Mesenchymal stem cell (in vitro differentiated cells and primary cell): ENCODE measurements at regions not wholly inside any gene's neighbourhood (a gene's known extent, or its start where the extent isn't known, plus 50 kb on each side); places are given as distances from the start of the nearest gene placed in this dataset.
"Not testable (repeated sequence)": the region's sequence is repeated elsewhere in the genome, so short reads cannot be mapped to it uniquely, and the experiment has no call there.

Experiments used
- DNase-seq: peaks from one replicate; pipeline ENCODE4 v3.0.0-alpha.2; 2013
- H2AFZ ChIP-seq: one replicate; pipeline ENCODE4 v1.6.1; 2013; ENCODE audit warnings: low read depth, mild to moderate bottlenecking, control low read depth, inconsistent platforms, low read length, moderate library complexity
- H2AK5ac ChIP-seq: 2 replicates; pipeline ENCODE4 v1.6.1; 2013; ENCODE audit warnings: low read length, moderate library complexity, mild to moderate bottlenecking, inconsistent platforms; ENCODE audit not compliant: severe bottlenecking
- H2BK120ac ChIP-seq: one replicate; pipeline ENCODE4 v1.6.1; 2013; ENCODE audit warnings: low read depth, mild to moderate bottlenecking, inconsistent platforms, low read length, moderate library complexity
- H2BK12ac ChIP-seq, 2 experiments: one replicate each; pipeline ENCODE4 v1.6.1; 2013; ENCODE audit warnings: inconsistent platforms in 2 of 2, low read length in 2 of 2, mild to moderate bottlenecking in 2 of 2, moderate library complexity in 2 of 2, control low read depth in 1 of 2
- H2BK15ac ChIP-seq: one replicate; pipeline ENCODE4 v1.6.1; 2013; ENCODE audit warnings: mild to moderate bottlenecking, low read depth, inconsistent platforms; ENCODE audit not compliant: poor library complexity, severe bottlenecking
- H2BK5ac ChIP-seq: 2 replicates; pipeline ENCODE4 v1.6.1; 2013; ENCODE audit warnings: low read depth, mild to moderate bottlenecking, low read length, control low read depth, inconsistent platforms; ENCODE audit not compliant: poor library complexity, severe bottlenecking
- H3K14ac ChIP-seq, 2 experiments: one replicate each; pipeline ENCODE4 v1.6.1; 2013; ENCODE audit warnings: inconsistent platforms in 2 of 2, low read length in 2 of 2, control low read depth in 1 of 2, mild to moderate bottlenecking in 1 of 2, moderate library complexity in 1 of 2
- H3K18ac ChIP-seq, 2 experiments: one replicate each; pipeline ENCODE4 v1.6.1; 2013; ENCODE audit warnings: inconsistent platforms in 2 of 2, low read length in 2 of 2, control low read depth in 1 of 2, low read depth in 1 of 2, mild to moderate bottlenecking in 1 of 2
- H3K23ac ChIP-seq, 2 experiments: one replicate each; pipeline ENCODE4 v1.6.1; 2013; ENCODE audit warnings: inconsistent platforms in 2 of 2, low read length in 2 of 2, mild to moderate bottlenecking in 2 of 2, moderate library complexity in 2 of 2, control low read depth in 1 of 2
- H3K27ac ChIP-seq: 2 replicates; pipeline ENCODE4 v1.5.1; 2013; ENCODE audit warnings: mild to moderate bottlenecking, moderate library complexity, low read length, control low read depth, inconsistent platforms; ENCODE audit not compliant: poor library complexity, severe bottlenecking
- H3K27me3 ChIP-seq, 2 experiments: 2 replicates each; pipeline versions ENCODE4 v1.6.1 to v1.7.0; 2013; ENCODE audit warnings: low read length in 2 of 2, mild to moderate bottlenecking in 2 of 2, moderate library complexity in 2 of 2, control low read depth in 1 of 2, inconsistent platforms in 1 of 2; ENCODE audit not compliant: control insufficient read depth in 1 of 2, insufficient read depth in 1 of 2
- H3K36me3 ChIP-seq, 2 experiments: 2 replicates each; pipeline versions ENCODE4 v1.6.1 to v1.7.0; 2013; ENCODE audit warnings: low read length in 2 of 2, control low read depth in 1 of 2, inconsistent platforms in 1 of 2, low read depth in 1 of 2, mild to moderate bottlenecking in 1 of 2; ENCODE audit not compliant: insufficient read depth in 2 of 2, control insufficient read depth in 1 of 2
- H3K4ac ChIP-seq, 2 experiments: one replicate each; pipeline ENCODE4 v1.6.1; 2013; ENCODE audit warnings: inconsistent platforms in 2 of 2, low read length in 2 of 2, mild to moderate bottlenecking in 2 of 2, moderate library complexity in 2 of 2, control low read depth in 1 of 2, low read depth in 1 of 2
- H3K4me1 ChIP-seq: 2 replicates; pipeline ENCODE4 v1.6.1; 2013; ENCODE audit warnings: low read depth, low read length, control low read depth; ENCODE audit not compliant: control insufficient read depth, insufficient read depth
- H3K4me2 ChIP-seq: 2 replicates; pipeline ENCODE4 v1.6.1; 2013; ENCODE audit warnings: low read length, mild to moderate bottlenecking, inconsistent platforms; ENCODE audit not compliant: poor library complexity, severe bottlenecking
- H3K4me3 ChIP-seq, 2 experiments: 2 replicates each; pipeline versions ENCODE4 v1.5.1 to v1.7.0; 2013; ENCODE audit warnings: low read length in 2 of 2, mild to moderate bottlenecking in 2 of 2, control low read depth in 1 of 2, low read depth in 1 of 2; ENCODE audit not compliant: insufficient read depth in 1 of 2
- H3K79me1 ChIP-seq: replicated peaks from 2 replicates; pipeline ENCODE4 v1.6.1; 2013; ENCODE audit warnings: mild to moderate bottlenecking, control low read depth, low read length, inconsistent platforms; ENCODE audit not compliant: poor library complexity, severe bottlenecking
- H3K9ac ChIP-seq: 2 replicates; pipeline ENCODE4 v1.7.0; 2013; ENCODE audit warnings: mild to moderate bottlenecking, low read length, moderate library complexity
- H3K9me3 ChIP-seq: 2 replicates; pipeline ENCODE4 v1.7.0; 2013; ENCODE audit warnings: mild to moderate bottlenecking, low read length; ENCODE audit not compliant: control insufficient read depth
- H4K8ac ChIP-seq: one replicate; pipeline ENCODE4 v1.6.1; 2013; ENCODE audit warnings: inconsistent platforms, mild to moderate bottlenecking, low read length, moderate library complexity
- H4K91ac ChIP-seq: one replicate; pipeline ENCODE4 v1.6.1; 2013; ENCODE audit warnings: mild to moderate bottlenecking, low read length, inconsistent platforms
- WGBS: methylation state at CpG from one replicate; pipeline ENCODE4 v1.1.7; 2013; ENCODE audit warnings: mixed read lengths; 5-methylcytosine and 5-hydroxymethylcytosine counted together

- not testable (repeated sequence) for H3K9me3 ChIP-seq, H2AFZ ChIP-seq, H3K4me1 ChIP-seq, H4K8ac ChIP-seq, DNase-seq, H3K27ac ChIP-seq, H3K4me2 ChIP-seq, H3K36me3 ChIP-seq, H3K27me3 ChIP-seq, H2BK15ac ChIP-seq, H3K18ac ChIP-seq, H3K9ac ChIP-seq, H3K4ac ChIP-seq, H3K4me3 ChIP-seq, H3K23ac ChIP-seq, H3K14ac ChIP-seq, H2BK120ac ChIP-seq, H3K79me1 ChIP-seq, H2BK12ac ChIP-seq, H2BK5ac ChIP-seq, H2AK5ac ChIP-seq, H4K91ac ChIP-seq
- whole genome bisulfite sequencing: 96% methylated on average over 19 of the region's 21 CpGs
These were observed 575.0 kb downstream of the PDHA2 start for GRCh38 chr4:96414853-96415252.

GRCh38 chr4:96429657-96430056 lies 589.8 kb downstream of the PDHA2 start:
- Histone ChIP-seq H3K79me1 (no peaks in the 10 kb centered on the region), H3K36me3 (no peaks in the 10 kb centered on the region), H3K14ac (no peak overlapping the region), H2BK12ac (no peak overlapping the region), H4K91ac (no peak overlapping the region), H3K27me3 (no peaks in the 10 kb centered on the region), H2BK5ac (no peak overlapping the region), H3K9ac (no peak overlapping the region), H3K23ac (no peak overlapping the region), H3K18ac (no peak overlapping the region), H3K27ac (no peak overlapping the region), H3K4me1 (no peaks in the 10 kb centered on the region), H3K9me3 (no peaks in the 10 kb centered on the region), H2AK5ac (no peak overlapping the region), H3K4ac (no peak overlapping the region), H2BK120ac (no peak overlapping the region), H4K8ac (no peak overlapping the region), H2BK15ac (no peak overlapping the region), H3K4me3 (no peak overlapping the region), H3K4me2 (no peak overlapping the region), H2AFZ (no peak overlapping the region)
- DNase-seq: no peak

GRCh38 chr4:96431094-96431493 lies 591.2 kb downstream of the PDHA2 start:
- H3K4me3 ChIP-seq: no peak overlapping the region
- H3K27ac ChIP-seq: no peak overlapping the region
- H3K79me1 ChIP-seq: no peaks in the 10 kb centered on the region
- H2AFZ ChIP-seq: no peak overlapping the region
- no peaks in the 10 kb centered on the region for H3K9me3 ChIP-seq
- no peak overlapping the region for H2BK12ac ChIP-seq
- H3K23ac ChIP-seq: no peak overlapping the region
- no peak overlapping the region for H3K4ac ChIP-seq
- H3K4me2 ChIP-seq: no peak overlapping the region
- no peak overlapping the region for H4K8ac ChIP-seq
- no peak overlapping the region for H3K14ac ChIP-seq
- H2AK5ac ChIP-seq: no peak overlapping the region
- H3K4me1 ChIP-seq: no peaks in the 10 kb centered on the region
- no peak overlapping the region for H3K18ac ChIP-seq
- H2BK5ac ChIP-seq: no peak overlapping the region
- 100% methylated on average over 1 of the region's 2 CpGs for WGBS
- H3K27me3 ChIP-seq: no peaks in the 10 kb centered on the region
- no peaks in the 10 kb centered on the region for H3K36me3 ChIP-seq
- DNase-seq: no peak
- no peak overlapping the region for H4K91ac ChIP-seq
- no peak overlapping the region for H2BK15ac ChIP-seq
- no peak overlapping the region for H2BK120ac ChIP-seq
- H3K9ac ChIP-seq: no peak overlapping the region

GRCh38 chr4:96448315-96448872 lies 608.5 kb downstream of the PDHA2 start:
- Histone ChIP-seq H3K36me3 (no peaks in the 10 kb centered on the region), H3K4me1 (no peaks in the 10 kb centered on the region), H3K27ac (no peak overlapping the region), H2AFZ (no peak overlapping the region), H4K8ac (no peak overlapping the region), H3K18ac (no peak overlapping the region), H2AK5ac (no peak overlapping the region), H2BK120ac (no peak overlapping the region), H3K27me3 (no peaks in the 10 kb centered on the region), H3K23ac (no peak overlapping the region), H3K79me1 (no peaks in the 10 kb centered on the region), H4K91ac (no peak overlapping the region), H2BK12ac (no peak overlapping the region), H2BK5ac (no peak overlapping the region), H3K9ac (no peak overlapping the region), H3K9me3 (peaks cover 25% of the 10 kb centered on the region), H2BK15ac (no peak overlapping the region), H3K4me3 (no peak overlapping the region), H3K4ac (no peak overlapping the region), H3K4me2 (no peak overlapping the region), H3K14ac (no peak overlapping the region)
- 53% methylated on average over 3 of the region's 3 CpGs for WGBS
- DNase-seq: no peak
